Activated naive CD4-positive, alpha-beta T cell treated with anti-CD3 and anti-CD28 coated beads for 36 hours (primary cell): ENCODE measurements at regions not wholly inside any gene's neighbourhood (a gene's known extent, or its start where the extent isn't known, plus 50 kb on each side); places are given as distances from the start of the nearest gene placed in this dataset.

Experiments
- CTCF ChIA-PET: fragments of 350-600 bp; sonication (Branson Sonifier 250); formaldehyde crosslinking; loops from one replicate; lab custom pipeline; 2021; ENCODE audit warnings: antibody characterized with exemption; lab: Charles Lee
- DNase-seq: peaks from one replicate; pipeline ENCODE4 v3.0.0-alpha.2; 2020
- H3K27ac Mint-ChIP-seq: one replicate; pipeline ENCODE4 v1.8.0; 2021; ENCODE audit warnings: mild to moderate bottlenecking, mixed read lengths
- H3K27me3 Mint-ChIP-seq: one replicate; pipeline ENCODE4 v1.8.0; 2021; ENCODE audit warnings: low read depth, mixed read lengths
- H3K36me3 Mint-ChIP-seq: one replicate; pipeline ENCODE4 v1.8.0; 2021; ENCODE audit warnings: low read depth, mixed read lengths
- H3K4me1 Mint-ChIP-seq: one replicate; pipeline ENCODE4 v1.8.0; 2021; ENCODE audit warnings: low read depth, mixed read lengths
- H3K4me3 Mint-ChIP-seq: one replicate; pipeline ENCODE4 v1.8.0; 2021; ENCODE audit warnings: mild to moderate bottlenecking, moderate library complexity, mixed read lengths
- H3K9me3 Mint-ChIP-seq: one replicate; pipeline ENCODE4 v1.8.0; 2021; ENCODE audit warnings: mixed read lengths
- intact Hi-C: fragments of 100-400 bp; cut with micrococcal nuclease; formaldehyde crosslinking; loops from one replicate; pipeline ENCODE4 v1.15.1; 2023

DNA sequence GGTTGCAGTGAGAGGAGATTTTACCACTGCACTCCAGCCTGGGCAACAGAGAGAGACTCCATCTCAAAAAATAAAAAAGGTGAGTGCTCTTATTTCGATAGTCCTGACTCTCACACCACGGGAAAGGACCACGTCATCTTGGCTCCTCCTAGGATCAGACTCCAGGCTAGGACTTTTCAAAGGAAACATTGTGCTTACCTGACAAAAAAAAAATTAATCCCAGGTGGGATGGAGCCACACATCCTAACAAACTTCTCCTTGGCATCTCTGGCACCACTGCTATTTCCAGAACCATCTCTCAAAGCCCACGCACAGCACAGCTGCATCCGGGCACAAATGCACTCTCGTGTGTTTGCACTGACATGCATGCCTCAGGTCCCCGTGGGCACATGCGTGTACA, 262.4 kb downstream of the ENGASE start:
- Mint-ChIP-seq H3K27ac (no peak overlapping the region), H3K4me1 (no peaks in the 10 kb centered on the region), H3K4me3 (no peak overlapping the region), H3K27me3 (peaks cover 18% of the 10 kb centered on the region), H3K9me3 (no peaks in the 10 kb centered on the region), H3K36me3 (no peaks in the 10 kb centered on the region)
- CTCF ChIA-PET, result interaction anchor here (1.7 kb wide), 1 partner anchor 57 kb away, joined by 6 read pairs; no protein-coding TSS in a partner anchor
- intact Hi-C loops, result no loop called here
- no peak for DNase-seq

DNA sequence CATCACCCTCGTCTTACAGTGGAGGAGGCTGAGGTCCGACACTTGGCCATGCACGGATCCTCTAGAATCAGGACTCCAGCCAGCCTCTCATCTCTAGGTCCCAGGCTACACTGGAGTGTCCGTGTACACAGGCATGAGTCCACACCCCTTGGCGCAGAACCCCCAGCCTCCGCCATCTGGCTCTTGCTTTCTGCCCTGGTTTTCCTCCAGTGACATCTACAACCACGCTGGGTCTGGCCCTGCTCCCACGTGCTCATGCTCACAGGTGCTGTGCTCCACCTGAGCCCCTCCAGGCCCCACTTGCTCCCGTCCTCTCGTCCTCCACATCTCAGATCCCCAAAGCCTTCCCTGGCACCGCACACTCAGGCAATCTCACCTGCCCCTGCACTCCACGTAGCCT, 260.8 kb downstream of the ENGASE start:
- CTCF ChIA-PET, result no interaction called here
- DNase-seq, result no peak
- H3K27ac Mint-ChIP-seq, result no peak overlapping the region
- H3K4me1 Mint-ChIP-seq, result no peaks in the 10 kb centered on the region
- peaks cover 27% of the 10 kb centered on the region for H3K27me3 Mint-ChIP-seq
- no peaks in the 10 kb centered on the region for H3K36me3 Mint-ChIP-seq
- intact Hi-C loops, result no loop called here
- no peak overlapping the region for H3K4me3 Mint-ChIP-seq
- H3K9me3 Mint-ChIP-seq, result no peaks in the 10 kb centered on the region

DNA sequence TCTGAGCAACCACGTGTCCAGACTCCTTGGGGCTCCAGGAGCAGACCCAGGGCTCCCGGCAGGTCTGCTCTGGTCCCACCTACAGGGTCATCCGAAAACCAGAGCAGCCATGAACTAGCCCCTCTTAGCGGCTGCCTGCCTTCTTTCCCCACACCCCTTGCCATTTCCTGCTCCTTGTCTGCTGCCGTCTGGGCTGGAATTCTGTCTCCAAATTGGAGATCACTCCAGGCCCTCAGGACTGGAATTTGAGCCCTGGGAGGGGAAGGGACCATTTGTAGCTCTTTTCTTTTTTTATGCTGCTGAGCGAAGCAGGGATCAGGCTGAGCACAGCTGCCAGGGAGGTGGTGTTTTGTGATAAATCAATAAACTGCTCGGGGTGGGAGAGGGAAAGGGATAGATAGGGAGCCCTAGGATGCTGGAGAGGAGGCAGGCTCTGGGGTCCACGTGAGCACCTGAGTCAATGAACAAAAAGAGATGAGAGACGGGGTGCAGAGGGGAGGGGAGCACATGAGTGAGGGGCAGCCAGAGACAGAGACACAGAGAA, 257.5 kb downstream of the ENGASE start:
- Mint-ChIP-seq H3K4me3 (no peak overlapping the region), H3K9me3 (no peaks in the 10 kb centered on the region), H3K27ac (no peak overlapping the region), H3K36me3 (no peaks in the 10 kb centered on the region), H3K27me3 (peaks cover 30% of the 10 kb centered on the region), H3K4me1 (no peaks in the 10 kb centered on the region)
- CTCF ChIA-PET, result no interaction called here
- intact Hi-C loops, result no loop called here
- DNase-seq, result no peak

DNA sequence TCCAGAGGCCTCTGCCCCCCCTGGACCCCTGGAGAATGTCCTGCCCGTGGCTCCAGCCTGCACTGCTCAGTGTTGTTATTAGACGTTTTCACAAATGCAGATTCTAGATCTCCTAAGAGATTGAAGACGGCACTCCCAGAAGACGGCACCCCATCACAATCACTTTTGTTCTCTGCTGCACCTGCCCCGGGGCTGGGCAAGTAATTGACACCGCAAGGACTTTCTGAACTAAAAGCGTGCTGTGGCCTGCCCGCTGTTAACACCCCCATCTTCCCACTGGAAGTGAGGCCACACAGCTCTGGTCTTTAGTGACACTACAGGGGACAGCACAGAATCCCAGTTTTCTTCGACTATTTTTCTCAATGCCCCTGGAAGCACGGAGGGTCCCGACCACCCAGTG, 256.9 kb downstream of the ENGASE start:
- CTCF ChIA-PET, result no interaction called here
- no peak overlapping the region for H3K4me3 Mint-ChIP-seq
- H3K9me3 Mint-ChIP-seq, result no peaks in the 10 kb centered on the region

DNA sequence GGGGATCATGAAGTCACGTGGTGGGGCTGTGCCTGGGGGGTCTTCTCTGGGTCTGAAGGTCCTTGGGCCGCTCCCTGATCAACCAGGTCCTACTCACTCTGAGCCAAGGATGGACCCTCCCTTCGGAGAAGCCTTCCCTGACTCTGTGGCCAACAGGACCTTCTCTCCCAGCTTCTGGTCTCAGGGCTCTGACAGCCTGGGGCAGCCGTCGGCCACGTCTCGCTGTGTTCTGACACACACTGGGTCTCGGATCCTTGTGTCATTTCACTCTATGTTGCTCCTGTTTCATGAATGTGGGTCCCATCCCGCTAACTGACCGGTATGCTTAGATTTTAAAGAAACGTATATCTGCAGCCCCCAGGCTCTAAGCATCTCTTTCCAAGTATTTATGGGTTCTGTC, 256.1 kb downstream of the ENGASE start:
- CTCF ChIA-PET, result no interaction called here
- H3K9me3 Mint-ChIP-seq, result no peaks in the 10 kb centered on the region
- H3K4me3 Mint-ChIP-seq, result no peak overlapping the region
- intact Hi-C loops, result no loop called here
- no peak for DNase-seq
- H3K36me3 Mint-ChIP-seq, result no peaks in the 10 kb centered on the region
- no peaks in the 10 kb centered on the region for H3K4me1 Mint-ChIP-seq
- no peak overlapping the region for H3K27ac Mint-ChIP-seq
- H3K27me3 Mint-ChIP-seq, result peaks cover 35% of the 10 kb centered on the region

More for the DNA sequence above, 256.9 kb downstream of the ENGASE start:
- intact Hi-C loops, result no loop called here
- H3K36me3 Mint-ChIP-seq, result no peaks in the 10 kb centered on the region
- no peak overlapping the region for H3K27ac Mint-ChIP-seq
- no peaks in the 10 kb centered on the region for H3K4me1 Mint-ChIP-seq
- peaks cover 30% of the 10 kb centered on the region for H3K27me3 Mint-ChIP-seq
- no peak for DNase-seq

DNA sequence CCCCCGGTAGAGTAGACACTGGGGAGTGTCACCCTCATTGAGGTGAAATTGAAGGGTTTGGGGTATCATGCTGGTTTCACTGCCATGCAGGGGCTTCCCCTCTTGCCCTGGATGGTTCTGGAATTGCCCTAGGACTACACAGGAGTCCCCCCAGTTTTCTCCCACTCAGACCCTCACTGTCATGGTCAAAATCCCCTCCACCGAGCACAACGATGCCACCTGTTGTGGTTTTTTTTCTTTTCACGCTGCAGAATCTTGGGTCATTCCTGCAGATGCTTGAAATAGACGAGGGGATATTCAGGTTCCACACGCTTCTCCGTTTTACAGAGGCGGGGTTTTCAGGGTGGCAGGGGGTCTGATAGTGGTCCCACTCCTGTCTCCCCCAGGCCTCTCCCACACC, 255.6 kb downstream of the ENGASE start:
- no peaks in the 10 kb centered on the region for H3K9me3 Mint-ChIP-seq
- H3K27ac Mint-ChIP-seq, result no peak overlapping the region
- no peak for DNase-seq
- intact Hi-C loops, result no loop called here
- CTCF ChIA-PET, result no interaction called here
- peaks cover 37% of the 10 kb centered on the region for H3K27me3 Mint-ChIP-seq
- no peak overlapping the region for H3K4me3 Mint-ChIP-seq
- no peaks in the 10 kb centered on the region for H3K36me3 Mint-ChIP-seq
- H3K4me1 Mint-ChIP-seq, result no peaks in the 10 kb centered on the region

DNA sequence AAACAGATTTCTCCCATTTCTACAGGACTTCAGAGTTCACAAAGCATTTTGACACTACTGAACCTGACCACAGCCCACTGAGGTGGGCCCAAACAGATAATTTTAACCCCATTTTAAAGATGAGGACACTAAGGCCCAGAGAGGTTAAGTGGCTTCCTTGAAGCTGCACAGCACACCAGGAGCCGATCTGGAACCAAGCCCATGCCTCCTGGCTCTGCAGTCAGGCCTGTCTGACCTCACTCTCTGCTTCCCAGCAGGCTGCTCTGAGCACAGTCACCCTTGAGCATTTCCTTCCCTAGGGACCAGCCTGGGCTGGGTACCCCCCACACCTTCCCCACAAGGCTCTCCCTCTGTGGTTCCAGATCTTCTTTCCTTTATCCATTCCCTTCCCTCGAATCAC, 252.2 kb downstream of the ENGASE start:
- no peak overlapping the region for H3K27ac Mint-ChIP-seq
- intact Hi-C loops, result no loop called here
- no peak overlapping the region for H3K4me3 Mint-ChIP-seq
- no peak for DNase-seq
- H3K4me1 Mint-ChIP-seq, result no peaks in the 10 kb centered on the region
- CTCF ChIA-PET, result no interaction called here
- no peaks in the 10 kb centered on the region for H3K9me3 Mint-ChIP-seq
- peaks cover 22% of the 10 kb centered on the region for H3K27me3 Mint-ChIP-seq
- H3K36me3 Mint-ChIP-seq, result no peaks in the 10 kb centered on the region

DNA sequence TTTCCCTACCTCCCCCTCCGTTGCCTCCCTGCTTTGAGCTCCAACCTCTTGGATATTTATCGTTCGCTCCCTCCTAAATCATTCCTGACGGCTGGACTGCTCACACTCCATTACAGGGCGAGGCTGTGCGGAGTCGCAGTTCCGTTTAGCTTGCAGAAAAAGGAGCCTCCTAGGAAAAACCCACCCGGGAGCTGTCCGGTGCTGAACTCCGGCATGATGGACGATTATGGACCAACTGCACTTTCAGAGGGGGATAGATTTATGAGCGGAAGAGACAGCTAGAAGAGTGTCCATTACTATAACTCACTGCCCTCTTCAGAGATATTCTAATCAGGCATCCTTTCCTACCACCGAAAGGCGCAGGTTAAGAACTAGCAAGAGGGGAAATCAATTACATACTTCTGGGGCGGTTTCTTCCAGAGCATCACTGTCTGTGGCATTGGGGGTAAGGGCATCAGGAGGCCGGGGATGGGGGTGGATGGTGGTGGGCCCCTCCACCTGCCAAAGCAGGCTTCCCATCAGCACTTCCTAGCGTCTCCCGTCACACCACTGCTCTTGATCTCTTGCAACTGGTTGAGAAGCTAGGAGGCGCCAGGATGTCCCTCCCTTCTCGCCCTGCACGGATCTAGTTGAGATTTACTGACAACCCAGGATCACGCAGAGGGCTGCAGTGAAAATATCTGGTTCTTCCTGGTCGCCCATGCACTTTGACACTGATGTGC, 251.2 kb downstream of the ENGASE start:
- H3K4me1 Mint-ChIP-seq, result no peaks in the 10 kb centered on the region
- H3K36me3 Mint-ChIP-seq, result no peaks in the 10 kb centered on the region
- CTCF ChIA-PET, result no interaction called here
- intact Hi-C loops, result no loop called here
- H3K27me3 Mint-ChIP-seq, result peaks cover 16% of the 10 kb centered on the region
- H3K27ac Mint-ChIP-seq, result no peak overlapping the region
- DNase-seq, result peak; percentile 10
- H3K4me3 Mint-ChIP-seq, result no peak overlapping the region
- H3K9me3 Mint-ChIP-seq, result no peaks in the 10 kb centered on the region

DNA sequence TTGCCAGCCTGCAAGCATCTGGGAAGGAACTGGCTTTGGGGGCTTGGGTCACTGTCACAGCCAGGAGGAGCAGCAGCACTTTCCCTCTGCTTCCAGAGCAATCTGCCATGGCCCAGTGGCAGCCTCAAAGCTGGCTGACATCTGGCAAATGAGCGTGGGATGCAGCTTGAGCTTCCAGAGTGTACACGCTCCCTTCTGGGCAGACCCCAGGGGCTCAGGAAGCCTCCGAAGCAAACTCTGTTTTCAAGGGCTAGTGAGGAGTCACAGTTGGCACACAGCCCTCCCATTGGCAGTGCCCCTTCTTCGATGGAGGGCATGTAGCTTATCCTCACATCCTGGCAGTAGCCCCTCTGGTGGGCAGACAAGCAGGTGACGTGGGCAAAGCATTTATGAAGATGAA, 249.6 kb downstream of the ENGASE start:
- H3K9me3 Mint-ChIP-seq, result no peaks in the 10 kb centered on the region
- H3K27me3 Mint-ChIP-seq, result peaks cover 16% of the 10 kb centered on the region
- H3K4me3 Mint-ChIP-seq, result no peak overlapping the region
- H3K27ac Mint-ChIP-seq, result no peak overlapping the region
- CTCF ChIA-PET, result no interaction called here
- H3K4me1 Mint-ChIP-seq, result no peaks in the 10 kb centered on the region
- DNase-seq, result no peak
- no peaks in the 10 kb centered on the region for H3K36me3 Mint-ChIP-seq
- intact Hi-C loops, result no loop called here

DNA sequence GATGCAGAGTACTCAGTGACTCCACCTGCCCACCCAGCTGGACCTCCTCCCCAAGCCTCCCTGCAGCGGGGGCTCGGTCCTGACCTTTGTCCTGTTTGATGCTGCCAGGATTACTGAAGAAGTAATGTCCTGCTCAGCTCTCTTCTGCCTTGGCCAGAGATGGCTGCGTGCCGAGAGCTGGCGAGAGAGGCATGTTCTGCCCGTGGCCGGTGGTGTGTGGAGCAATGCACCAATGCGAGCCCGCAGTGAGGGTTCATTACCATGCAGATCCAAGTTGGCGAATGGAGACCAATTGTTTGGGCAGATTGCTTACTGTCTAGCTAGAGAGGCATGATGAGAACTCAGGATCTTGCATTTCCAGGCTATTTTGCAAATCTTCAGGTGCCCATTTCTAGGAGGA, 248.9 kb downstream of the ENGASE start:
- no peak overlapping the region for H3K4me3 Mint-ChIP-seq

DNA sequence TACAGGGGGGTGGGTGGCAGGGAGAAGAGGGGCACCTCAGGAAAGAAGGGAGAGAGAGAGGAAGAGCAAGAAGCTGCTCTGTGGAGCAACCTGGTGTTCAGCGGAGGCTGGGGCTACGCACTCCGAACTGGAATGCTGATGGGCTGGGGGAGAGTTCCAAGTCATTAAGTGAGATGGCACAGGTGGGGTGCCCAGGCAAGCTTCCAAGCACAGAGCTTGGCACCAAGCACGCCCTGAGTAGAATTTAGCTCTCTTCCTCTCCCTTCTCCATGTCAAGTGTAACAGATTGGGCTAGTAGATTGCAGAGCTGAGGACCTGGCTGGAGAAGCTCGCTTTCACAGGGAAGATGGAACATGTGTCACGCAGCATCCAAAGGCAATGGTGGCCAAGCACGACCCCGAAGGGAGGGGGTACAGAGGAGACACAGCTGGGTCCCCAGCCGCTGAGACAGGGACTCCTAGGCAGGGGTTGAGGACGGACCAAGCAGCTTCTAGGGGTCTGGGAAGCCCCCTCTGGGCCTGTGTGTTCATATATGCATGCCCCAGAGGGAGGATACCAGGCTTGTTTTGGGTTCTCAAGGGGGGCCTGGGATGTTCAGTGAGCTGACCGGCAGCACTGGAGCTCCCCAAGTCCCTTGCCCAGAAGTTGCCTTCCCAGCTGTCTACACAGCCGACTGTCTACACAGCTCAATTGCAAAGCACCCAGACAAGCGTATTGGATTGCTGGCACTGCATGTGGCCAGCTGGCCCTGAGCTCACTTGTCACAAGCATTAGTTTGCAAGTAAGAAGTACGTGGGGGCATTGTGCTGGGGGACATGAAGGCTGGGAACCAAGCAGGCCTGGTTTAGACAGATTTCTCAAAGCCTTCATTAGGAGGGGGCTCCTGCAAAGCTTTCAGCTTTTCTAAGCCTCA, 247.8 kb downstream of the ENGASE start:
- no peaks in the 10 kb centered on the region for H3K36me3 Mint-ChIP-seq
- no peaks in the 10 kb centered on the region for H3K4me1 Mint-ChIP-seq
- no peak for DNase-seq
- H3K9me3 Mint-ChIP-seq, result no peaks in the 10 kb centered on the region
- no peak overlapping the region for H3K27ac Mint-ChIP-seq
- CTCF ChIA-PET, result interaction anchor here (1.3 kb wide), 1 partner anchor 71 kb away, joined by 3 read pairs; no protein-coding TSS in a partner anchor
- peaks cover 13% of the 10 kb centered on the region for H3K27me3 Mint-ChIP-seq
- H3K4me3 Mint-ChIP-seq, result no peak overlapping the region
- intact Hi-C loops, result no loop called here

More for the DNA sequence above, 248.9 kb downstream of the ENGASE start:
- Mint-ChIP-seq H3K27me3 (peaks cover 14% of the 10 kb centered on the region), H3K9me3 (no peaks in the 10 kb centered on the region), H3K4me1 (no peaks in the 10 kb centered on the region), H3K27ac (no peak overlapping the region), H3K36me3 (no peaks in the 10 kb centered on the region)
- DNase-seq, result no peak
- CTCF ChIA-PET, result no interaction called here
- intact Hi-C loops, result no loop called here

DNA sequence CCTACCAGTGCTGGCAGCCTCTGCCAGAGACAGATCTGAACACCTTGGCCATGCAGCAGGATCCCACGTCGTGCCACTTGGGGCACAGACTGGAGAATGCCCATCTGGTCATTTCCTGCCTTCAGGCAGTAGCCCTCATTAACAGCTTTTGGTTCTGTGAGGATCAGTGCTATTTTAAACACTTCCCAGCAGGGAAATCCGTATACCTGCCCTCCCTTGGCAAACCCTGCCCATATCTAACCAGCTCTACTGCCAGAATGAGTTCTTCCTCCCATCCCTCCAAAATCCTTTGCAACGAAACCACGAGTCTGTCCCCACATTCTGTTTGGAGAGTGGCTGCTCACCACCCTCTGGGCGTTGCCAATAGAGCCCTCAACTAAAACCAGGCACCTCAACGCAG, 245.7 kb downstream of the ENGASE start:
- no peak overlapping the region for H3K27ac Mint-ChIP-seq
- intact Hi-C loops, result no loop called here
- H3K4me3 Mint-ChIP-seq, result no peak overlapping the region
- no peak for DNase-seq
- CTCF ChIA-PET, result no interaction called here
- no peaks in the 10 kb centered on the region for H3K9me3 Mint-ChIP-seq
- peaks cover 13% of the 10 kb centered on the region for H3K27me3 Mint-ChIP-seq
- no peaks in the 10 kb centered on the region for H3K36me3 Mint-ChIP-seq
- no peaks in the 10 kb centered on the region for H3K4me1 Mint-ChIP-seq
